ENCODE measurements at regions not wholly inside any gene's neighbourhood (a gene's known extent, or its start where the extent isn't known, plus 50 kb on each side); places are given as distances from the start of the nearest gene placed in this dataset.
"Not testable (repeated sequence)": the region's sequence is repeated elsewhere in the genome, so short reads cannot be mapped to it uniquely, and the experiment has no call there.

GRCh38 chr4:189658259-189658658 lies 282.4 kb upstream of the FRG1 start:
- TF ChIP-seq EZH2phosphoT487 (IDR thresholded peaks at IDR 0.05; ENCODE audit: borderline replicate concordance, low read length); CTCF (conservative IDR thresholded peaks at IDR 0.05; ENCODE audit: low read depth, low read length): not testable (repeated sequence)

Data from PC-3 (cell line).